ENCODE measurements at regions not wholly inside any gene's neighbourhood (a gene's known extent, or its start where the extent isn't known, plus 50 kb on each side); places are given as distances from the start of the nearest gene placed in this dataset.

- Histone ChIP-seq H3K4me2 (ENCODE audit: insufficient read depth in 1 of 2, low read depth in 2 of 2, low read length in 2 of 2) (no peak overlapping the region), H3K4me1 (replicated peaks in 1 of 4; ENCODE audit: control insufficient read depth in 3 of 4, insufficient read depth in 4 of 4, low read length in 3 of 4) (peaks cover 0 to 12% (median 2%) of the 10 kb centered on the region in 4 experiments; a peak in 3 of 7 replicates), H3K9ac (replicated peaks in 1 of 4; ENCODE audit: extremely low read depth in 1 of 4, low read depth in 3 of 4, low read length in 3 of 4) (no peak overlapping the region), H2BK5ac (ENCODE audit: low read depth, low read length) (no peak overlapping the region), H3K36me3 (ENCODE audit: control insufficient read depth in 2 of 4, insufficient read depth in 4 of 4, low read length in 3 of 4) (no peaks in the 10 kb centered on the region), H3K27ac (ENCODE audit: low read depth, low read length) (no peak overlapping the region), H2AFZ (ENCODE audit: low read length) (no peak overlapping the region), H3K4ac (replicated peaks; ENCODE audit: insufficient read length, low read depth, low read length) (no peak overlapping the region), H3K14ac (ENCODE audit: insufficient read length) (no peak overlapping the region), H3K4me3 (ENCODE audit: extremely low read depth in 1 of 4, insufficient read depth in 2 of 4, low read depth in 3 of 4, low read length in 4 of 4) (no peak overlapping the region), H3K56ac (replicated peaks; ENCODE audit: insufficient read length, low read depth, low read length) (no peak overlapping the region), H4K91ac (replicated peaks; ENCODE audit: insufficient read length, low read length) (no peak overlapping the region), H3K27me3 (replicated peaks in 1 of 4; ENCODE audit: control insufficient read depth in 3 of 4, extremely low read depth in 1 of 4, insufficient read depth in 3 of 4, low read length in 3 of 4) (no peaks in the 10 kb centered on the region), H4K20me1 (replicated peaks in 1 of 2; ENCODE audit: control insufficient read depth in 1 of 2, insufficient read depth in 2 of 2, low read length in 2 of 2) (no peaks in the 10 kb centered on the region), H2BK15ac (ENCODE audit: low read length) (no peak overlapping the region), H2AK5ac (ENCODE audit: low read depth, low read length) (no peak overlapping the region), H3K79me2 (ENCODE audit: control insufficient read depth in 1 of 2, insufficient read depth in 2 of 2, low read length in 2 of 2) (no peaks in the 10 kb centered on the region), H3K23ac (ENCODE audit: insufficient read length) (no peak overlapping the region), H3K18ac (ENCODE audit: extremely low read depth, low read length) (no peak overlapping the region), H4K8ac (ENCODE audit: extremely low read depth, insufficient read depth, low read length) (no peak overlapping the region), H2BK120ac (replicated peaks; ENCODE audit: low read depth, low read length) (no peak overlapping the region), H3K23me2 (ENCODE audit: low read depth, low read length) (no peaks in the 10 kb centered on the region), H4K5ac (ENCODE audit: insufficient read length, low read depth, low read length) (no peak overlapping the region), H2BK20ac (ENCODE audit: low read length) (no peak overlapping the region), H3K79me1 (ENCODE audit: low read depth, low read length) (no peaks in the 10 kb centered on the region), H3K9me3 (ENCODE audit: insufficient read depth in 2 of 2, low read depth in 1 of 2, low read length in 1 of 2) (no peaks in the 10 kb centered on the region), H2BK12ac (ENCODE audit: low read depth, low read length) (no peak overlapping the region)
- ChIA-PET POLR2A (ENCODE audit: partially characterized antibody) (no interaction called here), CTCF (ENCODE audit: partially characterized antibody) (no interaction called here)
- FAIRE-seq: no peak
- WGBS, 2 experiments (ENCODE audit: extremely low coverage in 1 of 2, insufficient coverage in 1 of 2, insufficient read length in 1 of 2, insufficient replicate concordance in 2 of 2, low coverage in 1 of 2, low lambda C conversion rate in 2 of 2, missing lambda C conversion rate in 1 of 2): 92% methylated on average over 3 of the region's 3 CpGs; no CpG with 5 or more reads in 1 of the 2 experiments
- DNase-seq (ENCODE audit: low read depth in 1 of 2, low spot score in 2 of 2): no peak
- no peak for TF ChIP-seq ASH2L (IDR thresholded peaks at IDR 0.05; ENCODE audit: low read length)
- no peak for TF ChIP-seq RFX5 (IDR thresholded peaks at IDR 0.05; ENCODE audit: borderline replicate concordance, low read depth, low read length)
- TF ChIP-seq ZNF274 (IDR thresholded peaks at IDR 0.05; ENCODE audit: borderline replicate concordance, extremely low read depth, low read length): no peak
- no peak for TF ChIP-seq MAX (IDR thresholded peaks at IDR 0.05)
- TF ChIP-seq JUN (IDR thresholded peaks at IDR 0.05; ENCODE audit: low read depth, low read length): no peak
Observed at GRCh38 chr12:46453428-46453827, 80.9 kb upstream of the SLC38A2 start.
